PC-3 (cell line): ENCODE measurements at regions not wholly inside any gene's neighbourhood (a gene's known extent, or its start where the extent isn't known, plus 50 kb on each side); places are given as distances from the start of the nearest gene placed in this dataset.

ENCODE experiments used
- EZH2 ChIP-seq: fragments of 300-600 bp; sonication (generic); IDR thresholded peaks from one replicate; pipeline ENCODE4 v1.6.1; 2017; ENCODE audit warnings: antibody characterized with exemption, mild to moderate bottlenecking, low read length; ENCODE audit not compliant: unreplicated experiment
- TF ChIP-seq, protein P1 (sequence below): fragments of 300-600 bp; sonication (generic); conservative IDR thresholded peaks from 2 replicates; pipeline ENCODE4 v1.5.1; 2017; ENCODE audit warnings: antibody characterized with exemption, low read depth, mild to moderate bottlenecking, low read length

DNA sequence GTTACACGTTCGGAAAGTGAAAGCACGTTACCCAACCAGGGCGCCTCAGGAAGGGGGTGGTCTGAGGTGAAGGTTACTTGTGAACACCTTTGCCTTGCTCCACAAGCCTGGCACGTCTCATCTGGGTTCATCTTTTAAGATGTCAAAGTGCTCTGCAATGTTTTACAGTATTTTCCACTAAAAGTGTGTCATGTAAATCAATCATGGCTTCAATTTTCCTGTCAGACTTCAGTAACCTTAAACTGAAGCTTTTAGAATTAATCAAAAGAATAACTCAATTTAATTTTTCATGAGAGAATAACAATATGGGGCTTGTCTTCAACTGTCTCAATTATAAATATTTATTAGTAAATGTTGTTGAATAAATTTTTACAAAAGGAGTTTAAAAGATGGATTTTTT, 93.3 kb upstream of the FANCL start:
- no peak for TF ChIP-seq EZH2
- TF ChIP-seq, protein P1, sequence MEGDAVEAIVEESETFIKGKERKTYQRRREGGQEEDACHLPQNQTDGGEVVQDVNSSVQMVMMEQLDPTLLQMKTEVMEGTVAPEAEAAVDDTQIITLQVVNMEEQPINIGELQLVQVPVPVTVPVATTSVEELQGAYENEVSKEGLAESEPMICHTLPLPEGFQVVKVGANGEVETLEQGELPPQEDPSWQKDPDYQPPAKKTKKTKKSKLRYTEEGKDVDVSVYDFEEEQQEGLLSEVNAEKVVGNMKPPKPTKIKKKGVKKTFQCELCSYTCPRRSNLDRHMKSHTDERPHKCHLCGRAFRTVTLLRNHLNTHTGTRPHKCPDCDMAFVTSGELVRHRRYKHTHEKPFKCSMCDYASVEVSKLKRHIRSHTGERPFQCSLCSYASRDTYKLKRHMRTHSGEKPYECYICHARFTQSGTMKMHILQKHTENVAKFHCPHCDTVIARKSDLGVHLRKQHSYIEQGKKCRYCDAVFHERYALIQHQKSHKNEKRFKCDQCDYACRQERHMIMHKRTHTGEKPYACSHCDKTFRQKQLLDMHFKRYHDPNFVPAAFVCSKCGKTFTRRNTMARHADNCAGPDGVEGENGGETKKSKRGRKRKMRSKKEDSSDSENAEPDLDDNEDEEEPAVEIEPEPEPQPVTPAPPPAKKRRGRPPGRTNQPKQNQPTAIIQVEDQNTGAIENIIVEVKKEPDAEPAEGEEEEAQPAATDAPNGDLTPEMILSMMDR, result no peak
